Trophoblast cell (in vitro differentiated cells and primary cell): ENCODE measurements at regions not wholly inside any gene's neighbourhood (a gene's known extent, or its start where the extent isn't known, plus 50 kb on each side); places are given as distances from the start of the nearest gene placed in this dataset.

Experiments used
- DNase-seq, 2 donors: peaks; one replicate each; pipeline ENCODE4 v3.0.0-alpha.2; 2016
- H2AFZ ChIP-seq: 2 replicates; pipeline ENCODE4 v1.6.1; 2013; ENCODE audit warnings: low read length, moderate library complexity, mild to moderate bottlenecking; ENCODE audit not compliant: insufficient read depth, poor library complexity
- H2AK5ac ChIP-seq: 2 replicates; pipeline ENCODE4 v1.6.1; 2013; ENCODE audit warnings: mild to moderate bottlenecking, low read length
- H2BK120ac ChIP-seq: 2 replicates; pipeline ENCODE4 v1.6.1; 2013; ENCODE audit warnings: low read length, mild to moderate bottlenecking, moderate library complexity; ENCODE audit not compliant: insufficient read depth, poor library complexity
- H2BK12ac ChIP-seq: 2 replicates; pipeline ENCODE4 v1.6.1; 2013; ENCODE audit warnings: mild to moderate bottlenecking, low read length, moderate library complexity
- H2BK5ac ChIP-seq: 2 replicates; pipeline ENCODE4 v1.6.1; 2013; ENCODE audit warnings: low read length, low read depth, moderate library complexity, mild to moderate bottlenecking; ENCODE audit not compliant: poor library complexity
- H3K14ac ChIP-seq: 2 replicates; pipeline ENCODE4 v1.6.1; 2013; ENCODE audit warnings: mild to moderate bottlenecking, low read length
- H3K18ac ChIP-seq: 2 replicates; pipeline ENCODE4 v1.6.1; 2013; ENCODE audit warnings: mild to moderate bottlenecking, low read length
- H3K23ac ChIP-seq: 2 replicates; pipeline ENCODE4 v1.6.1; 2013; ENCODE audit warnings: low read length
- H3K27ac ChIP-seq: 2 replicates; pipeline ENCODE4 v1.5.1; 2013; ENCODE audit warnings: low read depth, mild to moderate bottlenecking, inconsistent platforms, low read length, moderate library complexity
- H3K27me3 ChIP-seq: 2 replicates; pipeline ENCODE4 v1.6.1; 2013; ENCODE audit warnings: inconsistent platforms, mild to moderate bottlenecking, low read length, moderate library complexity; ENCODE audit not compliant: insufficient read depth
- H3K36me3 ChIP-seq, 2 experiments: 1 replicate in 1 of 2; 2 replicates in 1 of 2; pipeline ENCODE4 v1.6.1; 2013; ENCODE audit warnings: low read length in 2 of 2, mild to moderate bottlenecking in 2 of 2, moderate library complexity in 1 of 2; ENCODE audit not compliant: insufficient read depth in 2 of 2, control insufficient read depth in 1 of 2
- H3K4ac ChIP-seq: 2 replicates; pipeline ENCODE4 v1.6.1; 2013; ENCODE audit warnings: low read depth, mild to moderate bottlenecking, low read length, moderate library complexity
- H3K4me1 ChIP-seq, 2 experiments: 1 replicate in 1 of 2; 2 replicates in 1 of 2; pipeline ENCODE4 v1.6.1; 2013; ENCODE audit warnings: low read length in 2 of 2, mild to moderate bottlenecking in 2 of 2, moderate library complexity in 1 of 2; ENCODE audit not compliant: insufficient read depth in 2 of 2, control insufficient read depth in 1 of 2
- H3K4me2 ChIP-seq: 2 replicates; pipeline ENCODE4 v1.6.1; 2013; ENCODE audit warnings: inconsistent platforms, mild to moderate bottlenecking, low read length, moderate library complexity
- H3K4me3 ChIP-seq: 2 replicates; pipeline ENCODE4 v1.5.1; 2013; ENCODE audit warnings: mild to moderate bottlenecking, low read depth, low read length, inconsistent platforms
- H3K79me1 ChIP-seq: one replicate; pipeline ENCODE4 v1.6.1; 2013; ENCODE audit warnings: low read length
- H3K79me2 ChIP-seq: 2 replicates; pipeline ENCODE4 v1.6.1; 2013; ENCODE audit warnings: low read length, mild to moderate bottlenecking; ENCODE audit not compliant: control insufficient read depth, insufficient read depth, poor library complexity
- H3K9ac ChIP-seq: 2 replicates; pipeline ENCODE4 v1.6.1; 2013; ENCODE audit warnings: mild to moderate bottlenecking, low read length
- H3K9me3 ChIP-seq: 2 replicates; pipeline ENCODE4 v1.6.1; 2013; ENCODE audit warnings: low read depth, mild to moderate bottlenecking, control low read depth, inconsistent platforms, low read length; ENCODE audit not compliant: insufficient read depth
- H4K12ac ChIP-seq: 2 replicates; pipeline ENCODE4 v1.6.1; 2013; ENCODE audit warnings: low read depth, mild to moderate bottlenecking, low read length, moderate library complexity
- H4K8ac ChIP-seq: 2 replicates; pipeline ENCODE4 v1.6.1; 2013; ENCODE audit warnings: low read depth, mild to moderate bottlenecking, low read length, moderate library complexity
- H4K91ac ChIP-seq: one replicate; pipeline ENCODE4 v1.6.1; 2013; ENCODE audit warnings: low read depth, mild to moderate bottlenecking, low read length, moderate library complexity
- WGBS: extraction: QIAGEN DNeasy Blood & Tissue Kit; methylation state at CpG from one replicate; pipeline ENCODE4 v1.1.7; 2013; ENCODE audit warnings: missing lambda C conversion rate; ENCODE audit not compliant: insufficient read length, insufficient coverage; ENCODE audit errors: extremely low coverage; 5-methylcytosine and 5-hydroxymethylcytosine counted together

DNA sequence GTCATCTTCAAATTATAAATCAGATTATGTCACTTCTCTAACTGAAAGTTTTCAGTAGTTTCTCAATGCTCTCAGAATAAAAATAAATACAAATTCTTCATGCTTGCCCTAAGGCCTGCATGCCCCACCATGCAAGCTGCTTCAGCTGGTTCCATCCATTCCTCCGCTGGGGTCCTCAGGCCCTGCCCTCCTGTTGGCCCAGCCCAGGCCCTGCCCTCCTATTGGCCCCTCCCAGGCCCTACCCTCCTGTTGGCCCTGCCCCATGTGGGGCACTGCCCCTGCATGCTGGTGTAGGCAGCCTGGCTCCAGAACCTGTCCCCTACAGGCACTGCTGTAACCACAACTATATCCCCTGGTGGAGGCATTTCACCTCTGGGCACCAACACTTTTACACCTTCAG is 109.3 kb upstream of the TCERG1L start:
- Histone ChIP-seq H4K8ac (no peak overlapping the region), H4K91ac (no peak overlapping the region), H2BK120ac (no peak overlapping the region), H3K4ac (no peak overlapping the region), H3K27me3 (no peaks in the 10 kb centered on the region), H3K4me1 (no peaks in the 10 kb centered on the region), H3K27ac (no peak overlapping the region), H4K12ac (no peak overlapping the region), H3K9me3 (peaks cover 7% of the 10 kb centered on the region), H3K79me1 (no peaks in the 10 kb centered on the region), H2BK12ac (no peak overlapping the region), H3K18ac (no peak overlapping the region), H2AK5ac (no peak overlapping the region), H3K14ac (no peak overlapping the region), H3K4me2 (no peak overlapping the region), H3K9ac (no peak overlapping the region), H2BK5ac (no peak overlapping the region), H3K4me3 (no peak overlapping the region), H3K23ac (no peak overlapping the region), H3K79me2 (no peaks in the 10 kb centered on the region), H3K36me3 (no peaks in the 10 kb centered on the region), H2AFZ (no peak overlapping the region)
- DNase-seq, result no peak
- WGBS, result no CpG with 5 or more reads among the region's 1 CpG

DNA sequence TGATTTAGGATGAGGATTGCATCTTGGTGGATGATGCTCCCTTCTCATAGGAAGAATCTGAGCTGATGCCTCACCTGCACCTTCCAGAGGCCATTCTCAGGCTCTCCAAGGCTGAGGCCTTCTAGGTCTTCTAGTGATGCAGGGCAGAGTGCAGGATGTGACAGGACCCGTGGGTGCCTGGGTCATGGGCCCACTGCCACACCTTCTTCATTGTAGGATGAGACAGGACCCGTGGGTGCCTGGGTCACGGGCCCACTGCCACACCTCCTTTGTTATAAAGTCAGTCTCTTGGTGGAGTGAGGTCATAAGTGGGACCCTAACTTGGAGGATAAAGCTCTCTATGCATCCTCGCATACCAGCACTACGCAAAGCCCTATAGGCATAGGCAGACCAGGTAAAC is 109.9 kb upstream of the TCERG1L start:
- Histone ChIP-seq H3K23ac (no peak overlapping the region), H3K4ac (no peak overlapping the region), H3K4me1 (no peaks in the 10 kb centered on the region), H3K36me3 (no peaks in the 10 kb centered on the region), H3K9ac (no peak overlapping the region), H3K79me1 (no peaks in the 10 kb centered on the region), H3K27me3 (no peaks in the 10 kb centered on the region), H2BK120ac (no peak overlapping the region), H2AFZ (no peak overlapping the region), H2AK5ac (no peak overlapping the region), H3K27ac (no peak overlapping the region), H4K12ac (no peak overlapping the region), H3K18ac (no peak overlapping the region), H2BK5ac (no peak overlapping the region), H3K4me2 (no peak overlapping the region), H4K8ac (no peak overlapping the region), H3K79me2 (no peaks in the 10 kb centered on the region), H4K91ac (no peak overlapping the region), H3K4me3 (no peak overlapping the region), H2BK12ac (no peak overlapping the region), H3K9me3 (peaks cover 7% of the 10 kb centered on the region), H3K14ac (no peak overlapping the region)
- no peak for DNase-seq
- no CpG with 5 or more reads among the region's 5 CpGs for WGBS

DNA sequence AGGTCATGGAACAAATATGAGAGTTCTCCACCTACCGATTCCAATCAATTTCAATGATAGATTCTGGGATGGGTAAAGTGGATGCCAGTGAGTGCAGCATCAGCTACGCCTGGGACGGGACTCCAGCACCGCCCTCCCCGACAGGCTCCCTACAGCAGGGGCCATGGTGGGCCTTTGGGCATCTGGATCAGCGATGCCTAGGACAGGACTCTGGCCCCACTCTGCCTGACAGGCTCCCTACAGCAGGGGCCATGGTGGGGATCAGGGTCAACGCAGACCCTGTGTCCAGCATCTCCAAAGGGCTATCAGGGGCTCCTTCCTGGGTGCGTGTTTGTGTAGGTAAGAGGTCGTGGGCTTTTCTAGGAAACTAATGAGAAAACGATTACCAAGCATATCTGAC is 111.2 kb upstream of the TCERG1L start:
- Histone ChIP-seq H3K27me3 (no peaks in the 10 kb centered on the region), H3K4me2 (no peak overlapping the region), H2AK5ac (no peak overlapping the region), H3K4ac (no peak overlapping the region), H3K4me1 (no peaks in the 10 kb centered on the region), H3K27ac (no peak overlapping the region), H3K79me1 (no peaks in the 10 kb centered on the region), H2BK120ac (no peak overlapping the region), H3K9me3 (peaks cover 3% of the 10 kb centered on the region), H3K14ac (no peak overlapping the region), H2BK5ac (no peak overlapping the region), H3K23ac (no peak overlapping the region), H4K12ac (no peak overlapping the region), H2AFZ (no peak overlapping the region), H3K36me3 (no peaks in the 10 kb centered on the region), H3K18ac (no peak overlapping the region), H4K8ac (no peak overlapping the region), H3K9ac (no peak overlapping the region), H3K79me2 (no peaks in the 10 kb centered on the region), H4K91ac (no peak overlapping the region), H2BK12ac (no peak overlapping the region), H3K4me3 (no peak overlapping the region)
- WGBS, result no CpG with 5 or more reads among the region's 10 CpGs
- DNase-seq, result no peak

DNA sequence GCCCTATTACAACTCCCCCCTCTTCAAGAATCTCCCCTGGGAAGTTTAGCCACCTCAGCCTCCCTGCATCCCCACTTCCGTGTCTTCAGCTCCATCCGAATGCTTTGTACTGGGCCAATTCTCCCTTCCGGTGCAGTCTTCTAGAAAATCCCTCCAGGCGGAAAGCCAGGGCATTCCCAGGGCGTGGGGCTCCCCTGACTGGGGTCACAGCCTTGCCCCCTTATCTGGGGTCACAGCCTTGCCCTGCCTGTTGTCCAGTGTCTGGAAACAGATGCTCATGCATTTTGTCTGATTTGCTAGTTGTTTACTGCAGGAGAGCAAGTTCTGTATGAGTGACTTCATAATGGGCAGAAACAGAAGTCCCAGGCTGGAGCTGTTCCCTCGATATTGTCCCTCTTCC is 112.5 kb upstream of the TCERG1L start:
- Histone ChIP-seq H2AK5ac (no peak overlapping the region), H3K4me1 (no peaks in the 10 kb centered on the region), H3K79me1 (no peaks in the 10 kb centered on the region), H3K9ac (no peak overlapping the region), H3K27me3 (no peaks in the 10 kb centered on the region), H2BK5ac (no peak overlapping the region), H3K23ac (no peak overlapping the region), H3K18ac (no peak overlapping the region), H3K4me2 (no peak overlapping the region), H3K14ac (no peak overlapping the region), H4K91ac (no peak overlapping the region), H3K27ac (no peak overlapping the region), H2BK120ac (no peak overlapping the region), H3K4me3 (no peak overlapping the region), H3K4ac (no peak overlapping the region), H4K8ac (no peak overlapping the region), H4K12ac (no peak overlapping the region), H3K36me3 (no peaks in the 10 kb centered on the region), H3K9me3 (peaks cover 3% of the 10 kb centered on the region), H3K79me2 (no peaks in the 10 kb centered on the region), H2AFZ (no peak overlapping the region), H2BK12ac (no peak overlapping the region)
- no peak for DNase-seq
- WGBS, result no CpG with 5 or more reads among the region's 6 CpGs
